ENCODE measurements at regions not wholly inside any gene's neighbourhood (a gene's known extent, or its start where the extent isn't known, plus 50 kb on each side); places are given as distances from the start of the nearest gene placed in this dataset.

DNA sequence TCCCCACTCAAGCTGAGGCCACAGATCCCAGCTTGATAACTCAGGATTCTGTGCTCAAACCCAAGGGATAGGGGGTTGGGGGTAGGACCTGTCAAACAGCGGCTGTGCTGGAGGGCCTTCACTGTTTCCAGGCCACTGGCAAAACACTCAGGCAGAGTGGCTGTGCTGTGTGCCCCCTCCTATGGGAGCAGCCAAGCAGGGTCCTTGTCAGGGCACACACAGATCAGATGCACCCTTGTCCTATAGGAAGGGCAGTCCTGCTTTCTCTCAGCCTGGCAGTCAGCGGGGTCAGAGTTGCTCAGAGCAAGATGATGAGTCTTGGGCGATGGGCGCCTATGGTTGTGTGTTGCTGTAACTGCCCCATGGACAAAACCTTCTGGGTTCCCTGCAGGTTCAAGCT lies 554.8 kb downstream of the TBC1D32 start:
- H3K79me2 ChIP-seq (ENCODE audit: control insufficient read depth, insufficient read depth, low read length): no peaks in the 10 kb centered on the region
- H3K9ac ChIP-seq (ENCODE audit: insufficient read depth, low read length): no peak overlapping the region
- H3K4me2 ChIP-seq (ENCODE audit: extremely low read depth, insufficient read depth, low read length): no peak overlapping the region
- H3K27ac ChIP-seq (ENCODE audit: insufficient read depth, low read length): no peak overlapping the region
- DNase-seq (ENCODE audit: low read depth in 2 of 2): no peak
- TF ChIP-seq, protein P1, sequence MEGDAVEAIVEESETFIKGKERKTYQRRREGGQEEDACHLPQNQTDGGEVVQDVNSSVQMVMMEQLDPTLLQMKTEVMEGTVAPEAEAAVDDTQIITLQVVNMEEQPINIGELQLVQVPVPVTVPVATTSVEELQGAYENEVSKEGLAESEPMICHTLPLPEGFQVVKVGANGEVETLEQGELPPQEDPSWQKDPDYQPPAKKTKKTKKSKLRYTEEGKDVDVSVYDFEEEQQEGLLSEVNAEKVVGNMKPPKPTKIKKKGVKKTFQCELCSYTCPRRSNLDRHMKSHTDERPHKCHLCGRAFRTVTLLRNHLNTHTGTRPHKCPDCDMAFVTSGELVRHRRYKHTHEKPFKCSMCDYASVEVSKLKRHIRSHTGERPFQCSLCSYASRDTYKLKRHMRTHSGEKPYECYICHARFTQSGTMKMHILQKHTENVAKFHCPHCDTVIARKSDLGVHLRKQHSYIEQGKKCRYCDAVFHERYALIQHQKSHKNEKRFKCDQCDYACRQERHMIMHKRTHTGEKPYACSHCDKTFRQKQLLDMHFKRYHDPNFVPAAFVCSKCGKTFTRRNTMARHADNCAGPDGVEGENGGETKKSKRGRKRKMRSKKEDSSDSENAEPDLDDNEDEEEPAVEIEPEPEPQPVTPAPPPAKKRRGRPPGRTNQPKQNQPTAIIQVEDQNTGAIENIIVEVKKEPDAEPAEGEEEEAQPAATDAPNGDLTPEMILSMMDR (conservative IDR thresholded peaks at IDR 0.05 in 1 of 2, IDR thresholded peaks at IDR 0.05 in 1 of 2; ENCODE audit: low read depth in 1 of 2, low read length in 2 of 2): no peak
- no peak for TF ChIP-seq EZH2 (IDR thresholded peaks at IDR 0.05; ENCODE audit: low read length, missing control alignments)
- no peaks in the 10 kb centered on the region for H3K36me3 ChIP-seq (ENCODE audit: control insufficient read depth, insufficient read depth, low read length)
- no peaks in the 10 kb centered on the region for H3K4me1 ChIP-seq (ENCODE audit: control insufficient read depth, extremely low read depth, insufficient read depth, low read length)
- H3K9me3 ChIP-seq (ENCODE audit: control insufficient read depth, insufficient read depth, low read depth, low read length): no peaks in the 10 kb centered on the region
- H4K20me1 ChIP-seq (ENCODE audit: control insufficient read depth, extremely low read depth, insufficient read depth, low read length): no peaks in the 10 kb centered on the region
- H2AFZ ChIP-seq (ENCODE audit: low read length): no peak overlapping the region
- H3K27me3 ChIP-seq (ENCODE audit: control insufficient read depth, insufficient read depth, low read length): no peaks in the 10 kb centered on the region
- H3K4me3 ChIP-seq (replicated peaks in 1 of 4; ENCODE audit: control extremely low read depth in 1 of 4, insufficient read depth in 1 of 4, low read depth in 3 of 4, low read length in 4 of 4): no peak overlapping the region

DNA sequence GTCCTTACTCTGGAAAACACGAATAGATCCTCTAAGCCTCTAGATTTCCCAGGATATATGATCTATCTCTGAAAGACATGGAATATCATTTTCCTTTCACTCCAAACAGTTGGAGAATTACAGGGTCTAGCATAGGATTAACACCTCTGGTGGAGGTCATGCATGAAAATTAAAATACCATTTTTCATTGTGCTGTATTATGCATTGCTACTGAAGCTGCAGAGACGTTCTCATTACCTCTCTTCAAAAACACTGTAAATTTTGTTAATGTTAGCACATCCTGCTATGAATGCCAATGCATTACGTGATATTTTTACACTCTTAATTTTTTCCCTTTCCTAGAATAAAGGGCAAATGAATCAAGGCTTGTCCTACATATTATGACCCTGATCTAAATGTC lies 558.6 kb downstream of the TBC1D32 start:
- no peaks in the 10 kb centered on the region for H3K4me1 ChIP-seq (ENCODE audit: control insufficient read depth, extremely low read depth, insufficient read depth, low read length)
- no peak overlapping the region for H2AFZ ChIP-seq (ENCODE audit: low read length)
- DNase-seq (ENCODE audit: low read depth in 2 of 2): no peak
- no peaks in the 10 kb centered on the region for H3K9me3 ChIP-seq (ENCODE audit: control insufficient read depth, insufficient read depth, low read depth, low read length)
- no peaks in the 10 kb centered on the region for H3K79me2 ChIP-seq (ENCODE audit: control insufficient read depth, insufficient read depth, low read length)
- TF ChIP-seq, protein P1 (conservative IDR thresholded peaks at IDR 0.05 in 1 of 2, IDR thresholded peaks at IDR 0.05 in 1 of 2; ENCODE audit: low read depth in 1 of 2, low read length in 2 of 2): no peak
- TF ChIP-seq EZH2 (IDR thresholded peaks at IDR 0.05; ENCODE audit: low read length, missing control alignments): no peak
- H3K27me3 ChIP-seq (ENCODE audit: control insufficient read depth, insufficient read depth, low read length): no peaks in the 10 kb centered on the region
- H4K20me1 ChIP-seq (ENCODE audit: control insufficient read depth, extremely low read depth, insufficient read depth, low read length): no peaks in the 10 kb centered on the region
- no peak overlapping the region for H3K4me3 ChIP-seq (replicated peaks in 1 of 4; ENCODE audit: control extremely low read depth in 1 of 4, insufficient read depth in 1 of 4, low read depth in 3 of 4, low read length in 4 of 4)
- no peak overlapping the region for H3K27ac ChIP-seq (ENCODE audit: insufficient read depth, low read length)
- H3K4me2 ChIP-seq (ENCODE audit: extremely low read depth, insufficient read depth, low read length): no peak overlapping the region
- H3K36me3 ChIP-seq (ENCODE audit: control insufficient read depth, insufficient read depth, low read length): no peaks in the 10 kb centered on the region
- no peak overlapping the region for H3K9ac ChIP-seq (ENCODE audit: insufficient read depth, low read length)

DNA sequence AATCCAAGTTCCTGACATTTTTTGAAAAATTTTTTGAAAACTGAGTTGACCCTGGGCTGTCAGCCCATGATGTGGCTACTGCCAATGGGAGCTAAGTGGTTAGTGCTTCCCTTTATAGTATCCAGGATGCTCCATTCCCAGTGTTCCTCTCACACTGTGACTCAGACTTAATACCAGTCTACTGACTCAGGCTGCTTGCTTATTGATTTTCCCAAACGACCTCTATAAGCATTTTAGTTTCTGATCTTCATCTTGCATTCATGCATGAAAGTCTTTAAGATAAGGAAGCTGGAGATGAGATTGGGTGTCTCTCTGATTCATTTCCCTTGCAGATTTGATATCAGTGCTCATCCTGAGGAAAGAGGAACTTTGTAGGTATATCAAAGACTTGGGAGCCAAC lies 560.0 kb downstream of the TBC1D32 start:
- no peak for TF ChIP-seq EZH2 (IDR thresholded peaks at IDR 0.05; ENCODE audit: low read length, missing control alignments)
- TF ChIP-seq, protein P1 (conservative IDR thresholded peaks at IDR 0.05 in 1 of 2, IDR thresholded peaks at IDR 0.05 in 1 of 2; ENCODE audit: low read depth in 1 of 2, low read length in 2 of 2): no peak
- peak; percentile 2 to 55 for DNase-seq (ENCODE audit: low read depth in 2 of 2)
- no peak overlapping the region for H3K4me2 ChIP-seq (ENCODE audit: extremely low read depth, insufficient read depth, low read length)
- no peak overlapping the region for H3K4me3 ChIP-seq (replicated peaks in 1 of 4; ENCODE audit: control extremely low read depth in 1 of 4, insufficient read depth in 1 of 4, low read depth in 3 of 4, low read length in 4 of 4)
- H3K9ac ChIP-seq (ENCODE audit: insufficient read depth, low read length): no peak overlapping the region
- no peaks in the 10 kb centered on the region for H3K9me3 ChIP-seq (ENCODE audit: control insufficient read depth, insufficient read depth, low read depth, low read length)
- no peak overlapping the region for H2AFZ ChIP-seq (ENCODE audit: low read length)
- H3K27ac ChIP-seq (ENCODE audit: insufficient read depth, low read length): no peak overlapping the region
- H3K79me2 ChIP-seq (ENCODE audit: control insufficient read depth, insufficient read depth, low read length): no peaks in the 10 kb centered on the region
- no peaks in the 10 kb centered on the region for H3K36me3 ChIP-seq (ENCODE audit: control insufficient read depth, insufficient read depth, low read length)
- H4K20me1 ChIP-seq (ENCODE audit: control insufficient read depth, extremely low read depth, insufficient read depth, low read length): no peaks in the 10 kb centered on the region
- no peaks in the 10 kb centered on the region for H3K4me1 ChIP-seq (ENCODE audit: control insufficient read depth, extremely low read depth, insufficient read depth, low read length)
- H3K27me3 ChIP-seq (ENCODE audit: control insufficient read depth, insufficient read depth, low read length): no peaks in the 10 kb centered on the region
